ENCODE measurements at regions not wholly inside any gene's neighbourhood (a gene's known extent, or its start where the extent isn't known, plus 50 kb on each side); places are given as distances from the start of the nearest gene placed in this dataset.

DNA sequence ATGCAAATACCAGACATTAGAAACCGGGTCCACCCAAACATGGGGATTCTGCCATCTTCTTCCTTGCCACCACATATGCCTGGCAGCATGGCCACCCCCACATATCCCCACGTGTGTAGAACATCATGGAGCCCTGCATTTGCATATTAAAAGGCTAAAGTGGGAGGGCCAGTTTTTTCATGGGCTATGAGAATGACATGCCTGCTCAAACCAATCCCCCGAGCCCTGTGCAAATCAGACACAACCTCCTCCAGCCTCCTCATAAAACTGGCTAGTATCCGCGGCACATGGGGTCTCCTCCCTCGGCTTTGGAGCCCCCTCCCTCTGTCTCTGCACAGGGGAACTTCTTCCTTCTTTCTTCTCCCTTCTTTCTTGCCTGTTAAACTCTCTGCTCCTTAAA, 174.9 kb upstream of the WSCD1 start:
- H3K4me2 ChIP-seq = no peak overlapping the region
- DNase-seq (ENCODE audit: low spot score) = no peak
- no peak overlapping the region for H3K4me3 ChIP-seq
- no peaks in the 10 kb centered on the region for H3K79me2 ChIP-seq (replicated peaks; ENCODE audit: insufficient read depth)
- Mint-ChIP-seq H3K36me3 (ENCODE audit: low read depth) (peaks cover 17% of the 10 kb centered on the region), H3K4me1 (peaks cover 36% of the 10 kb centered on the region), H3K27me3 (ENCODE audit: insufficient read depth, low read depth, poor library complexity) (peaks cover 6% of the 10 kb centered on the region), H3K9me3 (peaks cover 23% of the 10 kb centered on the region), H3K4me3 (no peak overlapping the region; the same call in 2 of the 3 replicates), H3K27ac (peak overlapping the region; percentile 59; the same call in 1 of the 2 replicates)
- peaks cover 5% of the 10 kb centered on the region; the same call in 1 of the 2 replicates for H3F3A ChIP-seq (replicated peaks; ENCODE audit: low read depth)
- TF ChIP-seq REST (IDR thresholded peaks at IDR 0.05; ENCODE audit: unreplicated experiment) (no peak), POLR2AphosphoS5 (IDR thresholded peaks at IDR 0.05; ENCODE audit: low read depth) (no peak), ZNF331 (CRISPR knock-in tag; IDR thresholded peaks at IDR 0.05; ENCODE audit: low read depth) (no peak), EZH2 (IDR thresholded peaks at IDR 0.05; ENCODE audit: low read depth, unreplicated experiment) (no peak), STAT1 (IDR thresholded peaks at IDR 0.05; ENCODE audit: unreplicated experiment) (no peak), ZNF114 (CRISPR knock-in tag; IDR thresholded peaks at IDR 0.05) (no peak), EZH2phosphoT487 (IDR thresholded peaks at IDR 0.05; ENCODE audit: unreplicated experiment) (no peak), NANOG (IDR thresholded peaks at IDR 0.05; ENCODE audit: borderline replicate concordance) (no peak), JUNB (IDR thresholded peaks at IDR 0.05; ENCODE audit: unreplicated experiment) (no peak), CREB1 (CRISPR knock-in tag; IDR thresholded peaks at IDR 0.05; ENCODE audit: low read depth) (no peak)
- TF ChIP-seq, protein P1, sequence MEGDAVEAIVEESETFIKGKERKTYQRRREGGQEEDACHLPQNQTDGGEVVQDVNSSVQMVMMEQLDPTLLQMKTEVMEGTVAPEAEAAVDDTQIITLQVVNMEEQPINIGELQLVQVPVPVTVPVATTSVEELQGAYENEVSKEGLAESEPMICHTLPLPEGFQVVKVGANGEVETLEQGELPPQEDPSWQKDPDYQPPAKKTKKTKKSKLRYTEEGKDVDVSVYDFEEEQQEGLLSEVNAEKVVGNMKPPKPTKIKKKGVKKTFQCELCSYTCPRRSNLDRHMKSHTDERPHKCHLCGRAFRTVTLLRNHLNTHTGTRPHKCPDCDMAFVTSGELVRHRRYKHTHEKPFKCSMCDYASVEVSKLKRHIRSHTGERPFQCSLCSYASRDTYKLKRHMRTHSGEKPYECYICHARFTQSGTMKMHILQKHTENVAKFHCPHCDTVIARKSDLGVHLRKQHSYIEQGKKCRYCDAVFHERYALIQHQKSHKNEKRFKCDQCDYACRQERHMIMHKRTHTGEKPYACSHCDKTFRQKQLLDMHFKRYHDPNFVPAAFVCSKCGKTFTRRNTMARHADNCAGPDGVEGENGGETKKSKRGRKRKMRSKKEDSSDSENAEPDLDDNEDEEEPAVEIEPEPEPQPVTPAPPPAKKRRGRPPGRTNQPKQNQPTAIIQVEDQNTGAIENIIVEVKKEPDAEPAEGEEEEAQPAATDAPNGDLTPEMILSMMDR (conservative IDR thresholded peaks at IDR 0.05; ENCODE audit: low read depth in 2 of 2) = no peak
- TF ChIP-seq, protein P2, sequence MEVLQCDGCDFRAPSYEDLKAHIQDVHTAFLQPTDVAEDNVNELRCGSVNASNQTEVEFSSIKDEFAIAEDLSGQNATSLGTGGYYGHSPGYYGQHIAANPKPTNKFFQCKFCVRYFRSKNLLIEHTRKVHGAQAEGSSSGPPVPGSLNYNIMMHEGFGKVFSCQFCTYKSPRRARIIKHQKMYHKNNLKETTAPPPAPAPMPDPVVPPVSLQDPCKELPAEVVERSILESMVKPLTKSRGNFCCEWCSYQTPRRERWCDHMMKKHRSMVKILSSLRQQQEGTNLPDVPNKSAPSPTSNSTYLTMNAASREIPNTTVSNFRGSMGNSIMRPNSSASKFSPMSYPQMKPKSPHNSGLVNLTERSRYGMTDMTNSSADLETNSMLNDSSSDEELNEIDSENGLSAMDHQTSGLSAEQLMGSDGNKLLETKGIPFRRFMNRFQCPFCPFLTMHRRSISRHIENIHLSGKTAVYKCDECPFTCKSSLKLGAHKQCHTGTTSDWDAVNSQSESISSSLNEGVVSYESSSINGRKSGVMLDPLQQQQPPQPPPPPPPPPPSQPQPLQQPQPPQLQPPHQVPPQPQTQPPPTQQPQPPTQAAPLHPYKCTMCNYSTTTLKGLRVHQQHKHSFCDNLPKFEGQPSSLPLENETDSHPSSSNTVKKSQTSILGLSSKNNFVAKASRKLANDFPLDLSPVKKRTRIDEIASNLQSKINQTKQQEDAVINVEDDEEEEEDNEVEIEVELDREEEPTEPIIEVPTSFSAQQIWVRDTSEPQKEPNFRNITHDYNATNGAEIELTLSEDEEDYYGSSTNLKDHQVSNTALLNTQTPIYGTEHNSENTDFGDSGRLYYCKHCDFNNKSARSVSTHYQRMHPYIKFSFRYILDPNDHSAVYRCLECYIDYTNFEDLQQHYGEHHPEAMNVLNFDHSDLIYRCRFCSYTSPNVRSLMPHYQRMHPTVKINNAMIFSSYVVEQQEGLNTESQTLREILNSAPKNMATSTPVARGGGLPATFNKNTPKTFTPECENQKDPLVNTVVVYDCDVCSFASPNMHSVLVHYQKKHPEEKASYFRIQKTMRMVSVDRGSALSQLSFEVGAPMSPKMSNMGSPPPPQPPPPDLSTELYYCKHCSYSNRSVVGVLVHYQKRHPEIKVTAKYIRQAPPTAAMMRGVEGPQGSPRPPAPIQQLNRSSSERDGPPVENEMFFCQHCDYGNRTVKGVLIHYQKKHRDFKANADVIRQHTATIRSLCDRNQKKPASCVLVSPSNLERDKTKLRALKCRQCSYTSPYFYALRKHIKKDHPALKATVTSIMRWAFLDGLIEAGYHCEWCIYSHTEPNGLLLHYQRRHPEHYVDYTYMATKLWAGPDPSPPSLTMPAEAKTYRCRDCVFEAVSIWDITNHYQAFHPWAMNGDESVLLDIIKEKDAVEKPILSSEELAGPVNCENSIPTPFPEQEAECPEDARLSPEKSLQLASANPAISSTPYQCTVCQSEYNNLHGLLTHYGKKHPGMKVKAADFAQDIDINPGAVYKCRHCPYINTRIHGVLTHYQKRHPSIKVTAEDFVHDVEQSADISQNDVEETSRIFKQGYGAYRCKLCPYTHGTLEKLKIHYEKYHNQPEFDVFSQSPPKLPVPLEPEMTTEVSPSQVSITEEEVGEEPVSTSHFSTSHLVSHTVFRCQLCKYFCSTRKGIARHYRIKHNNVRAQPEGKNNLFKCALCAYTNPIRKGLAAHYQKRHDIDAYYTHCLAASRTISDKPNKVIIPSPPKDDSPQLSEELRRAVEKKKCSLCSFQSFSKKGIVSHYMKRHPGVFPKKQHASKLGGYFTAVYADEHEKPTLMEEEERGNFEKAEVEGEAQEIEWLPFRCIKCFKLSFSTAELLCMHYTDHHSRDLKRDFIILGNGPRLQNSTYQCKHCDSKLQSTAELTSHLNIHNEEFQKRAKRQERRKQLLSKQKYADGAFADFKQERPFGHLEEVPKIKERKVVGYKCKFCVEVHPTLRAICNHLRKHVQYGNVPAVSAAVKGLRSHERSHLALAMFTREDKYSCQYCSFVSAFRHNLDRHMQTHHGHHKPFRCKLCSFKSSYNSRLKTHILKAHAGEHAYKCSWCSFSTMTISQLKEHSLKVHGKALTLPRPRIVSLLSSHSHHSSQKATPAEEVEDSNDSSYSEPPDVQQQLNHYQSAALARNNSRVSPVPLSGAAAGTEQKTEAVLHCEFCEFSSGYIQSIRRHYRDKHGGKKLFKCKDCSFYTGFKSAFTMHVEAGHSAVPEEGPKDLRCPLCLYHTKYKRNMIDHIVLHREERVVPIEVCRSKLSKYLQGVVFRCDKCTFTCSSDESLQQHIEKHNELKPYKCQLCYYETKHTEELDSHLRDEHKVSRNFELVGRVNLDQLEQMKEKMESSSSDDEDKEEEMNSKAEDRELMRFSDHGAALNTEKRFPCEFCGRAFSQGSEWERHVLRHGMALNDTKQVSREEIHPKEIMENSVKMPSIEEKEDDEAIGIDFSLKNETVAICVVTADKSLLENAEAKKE (CRISPR knock-in tag; IDR thresholded peaks at IDR 0.05) = no peak
- TF ChIP-seq, protein P3, sequence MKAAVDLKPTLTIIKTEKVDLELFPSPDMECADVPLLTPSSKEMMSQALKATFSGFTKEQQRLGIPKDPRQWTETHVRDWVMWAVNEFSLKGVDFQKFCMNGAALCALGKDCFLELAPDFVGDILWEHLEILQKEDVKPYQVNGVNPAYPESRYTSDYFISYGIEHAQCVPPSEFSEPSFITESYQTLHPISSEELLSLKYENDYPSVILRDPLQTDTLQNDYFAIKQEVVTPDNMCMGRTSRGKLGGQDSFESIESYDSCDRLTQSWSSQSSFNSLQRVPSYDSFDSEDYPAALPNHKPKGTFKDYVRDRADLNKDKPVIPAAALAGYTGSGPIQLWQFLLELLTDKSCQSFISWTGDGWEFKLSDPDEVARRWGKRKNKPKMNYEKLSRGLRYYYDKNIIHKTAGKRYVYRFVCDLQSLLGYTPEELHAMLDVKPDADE (IDR thresholded peaks at IDR 0.05) = no peak
- H2AFZ ChIP-seq = peak overlapping the region; percentile 45; the same call in 1 of the 2 replicates
- H4K20me1 ChIP-seq (replicated peaks; ENCODE audit: insufficient read depth) = no peaks in the 10 kb centered on the region
- H3K27ac ChIP-seq (ENCODE audit: low read depth) = no peak overlapping the region
- H3K4me1 ChIP-seq (ENCODE audit: insufficient read depth) = peaks cover 36% of the 10 kb centered on the region
- no peaks in the 10 kb centered on the region for H3K27me3 ChIP-seq (ENCODE audit: insufficient read depth)
- H3K36me3 ChIP-seq (ENCODE audit: insufficient read depth) = peaks cover 2% of the 10 kb centered on the region
- ATAC-seq = no peak
- peaks cover 4% of the 10 kb centered on the region; the same call in 1 of the 2 replicates for H3K9me2 ChIP-seq (ENCODE audit: insufficient read depth)
